Fibroblast of peridontal ligament (primary cell): ENCODE measurements at regions not wholly inside any gene's neighbourhood (a gene's known extent, or its start where the extent isn't known, plus 50 kb on each side); places are given as distances from the start of the nearest gene placed in this dataset.
A peak's percentile ranks its signal among the peaks of the same experiment; 100 is the strongest.
"Not testable (repeated sequence)": the region's sequence is repeated elsewhere in the genome, so short reads cannot be mapped to it uniquely, and the experiment has no call there.

Experiments
- DNase-seq: peaks from one replicate; pipeline ENCODE4 v3.0.0-alpha.2; 2010; ENCODE audit errors: extremely low read depth

DNA sequence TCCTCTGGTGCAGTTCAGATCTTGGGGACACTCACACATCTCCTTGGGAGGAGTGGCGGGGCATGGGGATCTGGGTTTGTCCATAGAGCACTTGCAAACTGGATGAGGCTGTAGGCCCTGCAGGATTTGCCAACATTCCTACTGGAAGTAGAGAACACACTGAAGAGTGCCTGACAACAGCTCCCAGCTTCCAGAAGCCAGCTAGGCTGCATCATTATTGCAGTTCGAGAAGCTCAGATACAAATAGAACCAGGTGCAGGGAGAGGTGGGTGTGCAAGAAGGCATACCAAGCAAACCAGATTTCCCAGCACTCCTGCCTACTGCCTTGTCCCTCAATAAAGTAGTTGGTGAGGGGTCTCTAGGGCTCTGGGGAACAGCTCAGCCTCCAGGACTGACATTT is 52.5 kb downstream of the RHOB start:
- DNase-seq = no peak

DNA sequence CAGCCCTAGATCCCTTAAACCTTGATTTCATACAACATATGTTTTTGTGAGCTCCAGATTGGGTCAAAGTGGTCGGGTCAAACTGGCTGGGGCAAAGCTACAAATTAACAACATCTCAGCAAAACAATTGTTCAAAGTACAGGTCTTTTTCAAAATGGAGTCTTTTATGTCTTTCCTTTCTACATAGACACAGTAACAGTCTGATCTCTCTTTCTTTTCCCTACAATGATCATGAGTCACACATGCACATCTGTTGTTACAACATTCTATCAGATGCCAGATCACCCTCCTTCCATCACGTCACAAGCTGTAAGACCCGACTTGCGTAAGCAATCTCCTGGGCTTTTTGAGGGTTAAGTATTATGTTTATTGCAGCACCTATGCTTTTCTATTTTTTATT is 55.1 kb downstream of the RHOB start:
- peak; percentile 99 for DNase-seq

DNA sequence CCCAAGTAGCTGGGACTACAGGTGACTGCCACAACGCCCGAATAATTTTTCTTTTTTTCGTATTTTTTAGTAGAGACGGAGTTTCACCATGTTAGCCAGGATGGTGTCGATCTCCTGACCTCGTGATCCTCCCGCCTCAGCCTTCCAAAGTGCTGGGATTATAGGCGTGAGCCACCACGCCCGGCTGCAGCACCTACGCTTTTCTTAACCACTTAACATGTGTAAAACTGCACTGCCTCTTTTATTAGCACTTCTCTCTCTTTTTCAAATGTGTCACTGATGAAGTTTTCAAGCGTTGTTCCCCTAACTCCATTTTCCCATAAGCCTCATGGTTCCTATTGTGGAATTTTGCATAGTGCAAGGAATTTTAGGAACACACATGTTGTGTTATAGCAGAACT is 55.6 kb downstream of the RHOB start:
- not testable (repeated sequence) for DNase-seq

DNA sequence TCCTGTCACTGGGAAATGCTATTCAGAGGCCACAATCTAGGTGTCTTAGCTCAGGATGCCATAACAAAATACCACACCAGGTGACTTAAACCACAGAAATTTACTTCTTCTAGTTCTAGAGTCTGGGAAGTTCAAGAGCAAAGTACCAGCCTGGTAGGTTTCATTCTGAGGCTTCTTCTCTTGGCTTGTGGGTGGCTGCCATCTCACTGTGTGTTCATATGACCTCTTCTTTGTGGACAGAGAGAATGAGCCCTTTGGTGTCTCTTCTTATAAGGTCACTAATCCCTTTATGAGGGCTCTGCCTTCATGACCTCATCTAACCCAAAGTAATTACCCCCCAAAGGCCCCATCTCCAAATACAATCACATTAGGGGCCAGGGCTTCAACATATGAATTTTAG is 57.3 kb downstream of the RHOB start:
- DNase-seq = no peak

DNA sequence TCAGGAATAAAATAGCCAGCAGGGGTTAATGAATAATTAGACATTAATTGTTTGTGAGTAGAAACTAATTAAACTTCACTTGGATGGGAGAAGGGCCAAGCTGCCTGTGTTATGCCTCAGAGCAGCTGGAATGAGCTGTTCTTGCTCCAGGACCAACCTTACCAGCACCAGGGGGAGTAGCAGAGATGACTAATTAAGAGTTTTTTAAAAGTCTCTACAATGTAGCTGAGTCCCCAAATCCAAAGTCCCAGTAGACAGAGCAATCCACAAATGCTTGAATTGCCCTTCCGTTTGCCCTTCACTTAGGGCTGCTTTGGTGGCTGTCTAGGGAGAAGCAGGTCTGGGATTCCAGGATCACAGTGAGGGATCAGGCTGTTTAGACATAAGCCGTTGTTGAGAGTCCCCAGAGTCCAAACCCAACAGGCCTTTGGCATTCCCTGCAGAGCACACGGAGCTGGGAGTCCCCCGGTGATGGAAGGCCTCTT is 59.4 kb downstream of the RHOB start:
- peak; percentile 58 for DNase-seq

DNA sequence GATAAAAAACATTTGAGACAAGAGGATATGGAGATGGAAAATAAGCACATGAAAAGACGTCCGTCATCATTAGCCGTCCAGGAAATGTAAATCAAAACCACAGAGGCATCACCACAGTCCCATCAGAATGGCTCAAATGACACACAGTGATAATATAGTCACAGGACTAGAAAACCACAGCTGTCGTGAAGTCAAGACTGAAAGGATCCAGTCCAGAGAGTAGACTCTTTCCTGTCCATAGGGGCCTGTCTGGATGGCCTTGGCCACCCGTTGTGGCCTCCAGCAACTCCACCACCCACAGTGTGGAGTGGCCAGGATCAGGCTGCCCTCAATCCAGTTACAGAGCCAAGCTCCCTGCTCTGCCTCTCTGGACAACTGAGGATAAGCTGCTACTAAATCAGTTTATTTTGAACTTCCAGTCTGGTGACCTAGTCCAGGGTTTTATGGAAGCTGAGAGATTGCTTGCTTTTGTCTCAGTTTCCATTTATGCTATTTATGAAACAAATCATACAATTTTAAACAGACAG is 60.4 kb downstream of the RHOB start:
- DNase-seq = no peak

DNA sequence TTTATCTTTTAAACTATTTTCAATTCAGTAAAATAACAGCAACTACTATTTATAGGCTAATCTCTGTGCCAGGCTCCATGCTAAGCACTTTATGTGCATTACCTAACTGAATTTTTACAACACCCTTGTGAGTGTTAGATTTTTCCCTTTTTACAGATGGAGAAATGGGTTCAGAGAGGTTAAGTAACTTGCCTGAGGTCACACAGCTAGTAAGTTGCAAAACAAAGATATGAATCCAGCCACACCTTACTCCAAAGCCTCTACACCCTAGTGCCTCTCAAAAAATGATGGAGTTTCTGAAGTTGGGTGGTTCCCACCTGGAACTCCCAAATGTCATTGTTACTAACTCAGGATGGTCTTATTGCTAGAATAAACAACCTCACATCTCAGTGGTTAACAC is 60.8 kb downstream of the RHOB start:
- DNase-seq = no peak

DNA sequence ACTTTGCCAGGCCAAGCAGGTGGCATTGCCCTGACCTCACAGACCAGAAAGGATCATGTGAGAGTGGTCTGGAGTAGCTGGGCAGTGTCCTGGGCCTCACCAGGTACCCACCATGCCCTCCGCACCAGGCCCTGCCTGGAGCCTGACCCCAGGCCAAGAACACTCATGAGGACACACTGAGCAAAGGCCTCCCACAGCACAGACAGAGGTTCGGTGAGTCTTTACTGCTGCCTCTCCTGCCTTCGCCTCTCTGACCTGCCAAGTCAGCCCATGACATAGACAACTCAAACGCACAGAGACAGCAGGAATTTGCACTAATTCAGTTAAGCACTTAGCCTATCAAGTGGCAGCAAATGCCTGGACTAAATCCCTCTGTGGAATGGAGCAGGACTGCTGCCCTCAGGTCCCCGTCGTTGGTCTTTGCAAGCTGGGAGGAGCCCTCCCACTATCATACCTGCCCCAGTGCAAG is 62.5 kb downstream of the RHOB start:
- no peak for DNase-seq

DNA sequence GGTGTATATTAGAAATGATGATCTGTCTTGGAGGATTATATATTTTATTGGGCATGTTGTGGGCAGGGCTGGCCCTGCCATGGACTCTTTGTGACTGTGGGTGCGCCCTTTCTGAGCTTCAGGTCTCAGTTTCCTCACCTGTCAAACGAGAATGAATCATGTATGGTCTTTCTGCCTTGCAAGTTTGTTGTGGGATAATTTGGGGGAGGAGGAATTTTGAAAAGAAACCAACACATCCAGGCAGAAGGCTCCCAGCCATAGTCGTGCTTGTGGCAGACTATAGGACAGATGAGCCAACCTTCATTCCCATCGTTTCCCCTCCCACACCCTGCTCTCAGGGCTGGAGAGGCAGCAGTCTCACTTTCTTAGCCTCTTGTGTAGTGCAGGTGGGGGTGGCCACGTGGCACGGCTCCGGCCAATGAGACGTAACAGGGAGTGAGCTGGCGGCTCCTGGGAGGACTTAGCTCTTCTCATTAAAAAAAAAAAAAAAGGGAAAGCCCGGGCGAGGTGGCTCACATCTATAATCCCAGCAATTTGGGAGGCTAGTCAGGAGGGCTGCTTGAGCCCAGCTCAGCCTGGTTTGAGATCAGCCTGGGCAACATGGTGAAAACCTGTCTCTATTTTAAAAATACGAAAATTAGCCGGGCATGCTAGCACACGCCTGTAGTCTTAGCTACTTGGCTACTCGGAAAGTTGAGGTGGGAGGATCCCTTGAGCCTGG is 63.1 kb downstream of the RHOB start:
- DNase-seq = no peak

DNA sequence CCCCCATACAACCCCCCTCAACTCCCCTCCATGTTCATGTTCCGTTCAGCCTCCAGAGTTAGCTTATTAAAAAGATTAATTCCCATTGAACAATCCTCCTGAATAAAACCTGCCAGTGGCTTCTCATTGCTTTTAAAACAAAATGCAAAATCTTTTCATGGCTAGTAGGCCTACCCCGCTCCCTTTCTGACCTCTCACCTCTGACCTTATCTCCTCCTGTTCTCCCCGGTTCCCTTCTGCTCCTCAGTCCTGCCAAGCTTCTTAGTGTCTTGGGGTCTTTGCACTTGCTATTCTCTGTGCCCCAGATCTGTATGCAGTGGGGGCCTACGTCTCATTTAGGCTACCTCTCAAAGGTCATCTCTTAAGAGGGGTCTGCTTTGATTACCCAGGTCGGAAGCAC is 64.3 kb downstream of the RHOB start:
- DNase-seq = no peak

DNA sequence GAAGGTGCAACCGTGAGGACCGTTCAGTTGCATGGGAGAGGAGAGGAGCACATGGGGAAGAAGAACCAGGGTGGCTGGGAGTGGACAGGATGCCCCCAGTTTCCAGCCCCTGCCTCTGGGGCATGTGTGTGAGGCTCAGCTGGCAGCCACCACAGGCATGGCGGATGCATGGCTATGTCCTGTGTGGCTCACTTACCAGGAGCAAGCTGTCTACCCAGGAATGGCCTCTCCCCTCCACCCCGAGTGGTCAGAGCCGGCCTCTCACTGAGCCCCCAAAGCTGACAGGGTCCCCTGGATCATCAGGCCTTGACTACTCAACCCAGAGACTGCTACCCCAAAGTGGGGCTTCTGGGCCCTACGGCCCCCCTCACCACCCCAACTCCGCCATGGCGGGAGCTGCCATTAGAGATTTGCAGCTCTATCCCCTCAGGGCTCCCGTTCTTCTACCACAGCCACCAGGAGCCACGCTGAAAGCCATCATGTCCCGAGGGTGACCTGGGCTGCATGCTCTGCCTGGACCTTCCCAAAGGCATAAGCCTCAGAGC is 65.3 kb downstream of the RHOB start:
- no peak for DNase-seq

DNA sequence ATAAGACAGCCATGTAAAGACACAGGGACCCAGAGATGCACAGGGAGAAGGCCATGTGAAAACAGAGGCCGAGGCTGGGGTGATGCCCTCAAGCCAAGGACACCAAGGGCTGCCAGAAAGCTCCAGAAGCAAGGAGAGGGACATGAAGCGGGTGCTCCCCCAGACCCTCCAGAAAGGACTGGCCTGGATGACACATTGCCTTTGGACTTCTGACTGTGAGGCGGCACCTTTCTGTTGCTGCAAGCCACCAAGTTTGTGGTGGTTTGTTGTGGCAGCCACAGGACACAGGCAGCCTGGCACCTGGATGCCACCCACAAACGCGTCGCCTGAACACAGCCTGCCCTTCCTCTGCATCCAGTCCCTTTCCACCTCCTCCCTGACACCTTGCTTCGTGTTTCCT is 67.1 kb downstream of the RHOB start:
- no peak for DNase-seq

DNA sequence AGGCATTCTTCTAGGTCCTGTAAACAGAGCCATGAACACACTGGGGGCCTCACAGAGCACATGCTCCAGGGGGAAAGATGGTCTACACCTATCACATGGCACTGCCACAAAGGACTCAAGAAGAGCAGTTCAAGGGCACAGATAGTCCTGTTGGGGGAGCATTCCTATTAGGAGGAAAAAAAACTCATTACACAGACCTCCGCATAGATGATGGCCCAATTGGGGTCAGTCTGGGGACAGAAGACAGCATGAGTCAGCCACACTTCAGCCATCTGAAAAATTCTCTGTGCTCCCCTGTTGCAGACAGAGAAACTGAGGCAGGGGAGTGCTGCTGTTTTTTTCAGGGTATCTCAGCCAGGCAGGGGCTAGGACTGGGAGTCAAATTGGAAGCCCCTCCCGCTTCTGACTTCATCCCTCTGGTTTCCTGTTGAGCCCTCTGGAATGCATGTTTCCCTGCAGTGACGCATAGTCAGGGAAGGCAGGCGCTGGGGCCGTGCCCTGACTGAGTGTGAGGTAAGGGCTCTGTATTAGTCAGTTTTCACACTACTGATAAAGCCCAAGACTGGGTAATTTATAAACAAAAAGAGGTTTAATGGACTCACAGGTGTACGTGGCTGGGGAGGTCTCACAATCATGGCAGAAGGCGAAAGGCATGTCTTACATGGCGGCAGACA is 67.9 kb downstream of the RHOB start:
- peak; percentile 93 for DNase-seq

DNA sequence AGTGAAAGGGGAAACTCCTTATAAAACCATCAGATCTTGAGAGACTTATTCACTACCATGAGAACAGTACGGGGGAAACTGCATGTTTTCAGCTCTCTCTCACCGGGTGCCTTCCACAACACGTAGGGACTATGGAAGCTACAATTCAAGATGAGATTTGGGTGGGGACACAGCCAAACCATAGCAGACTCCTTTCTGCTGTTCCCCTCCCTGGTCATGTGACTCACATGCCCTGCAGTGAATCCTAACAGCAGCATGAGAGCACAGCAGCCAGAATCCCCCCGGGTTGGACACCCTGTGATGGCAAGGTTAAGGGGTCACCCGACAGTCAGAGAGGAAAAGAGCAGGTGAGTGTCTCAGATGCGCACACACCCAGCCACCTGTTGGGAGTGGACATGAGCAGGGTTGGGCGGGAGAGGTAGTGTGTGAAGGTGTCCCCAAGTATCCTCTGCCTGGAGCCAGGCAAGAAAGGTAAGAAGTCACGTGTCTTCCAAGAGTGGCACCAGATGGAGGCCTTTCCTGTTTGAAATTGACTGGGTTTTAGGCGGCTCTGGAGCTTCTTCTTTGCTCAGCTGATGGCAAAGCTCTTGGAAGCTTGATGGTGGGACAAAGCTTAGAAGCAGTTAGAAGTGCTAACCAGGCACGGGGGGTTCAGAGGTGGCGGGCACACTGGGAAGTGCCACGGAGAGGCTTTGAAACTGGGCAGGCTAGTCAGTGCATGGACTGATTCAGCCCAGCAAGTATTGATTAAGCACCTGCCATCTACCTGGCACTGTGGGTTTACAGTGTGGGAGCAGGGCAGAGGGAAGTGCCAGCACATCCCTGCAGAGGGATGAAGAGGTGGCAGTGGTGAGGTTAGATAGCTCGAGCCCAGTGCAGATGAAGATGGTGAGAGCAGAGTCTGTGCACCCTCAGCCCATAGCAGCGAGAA is 68.7 kb downstream of the RHOB start:
- DNase-seq = no peak

DNA sequence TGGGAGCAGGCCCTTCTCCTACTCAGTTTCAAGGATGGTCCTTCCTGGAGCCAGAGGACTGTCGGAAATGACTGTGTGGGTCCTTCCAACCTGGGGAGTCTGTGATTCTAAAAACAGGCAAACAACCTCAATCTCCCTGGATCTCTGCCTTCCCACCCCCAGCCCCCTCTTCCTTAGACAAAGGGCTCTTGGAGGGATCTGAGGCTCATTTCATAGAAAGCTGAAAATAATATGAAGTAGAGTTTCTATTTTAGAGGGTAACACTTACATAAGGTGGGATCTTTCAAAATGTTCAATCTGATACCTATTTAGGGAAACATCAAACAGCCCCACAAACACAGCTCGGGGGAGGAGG is 69.4 kb downstream of the RHOB start:
- no peak for DNase-seq

DNA sequence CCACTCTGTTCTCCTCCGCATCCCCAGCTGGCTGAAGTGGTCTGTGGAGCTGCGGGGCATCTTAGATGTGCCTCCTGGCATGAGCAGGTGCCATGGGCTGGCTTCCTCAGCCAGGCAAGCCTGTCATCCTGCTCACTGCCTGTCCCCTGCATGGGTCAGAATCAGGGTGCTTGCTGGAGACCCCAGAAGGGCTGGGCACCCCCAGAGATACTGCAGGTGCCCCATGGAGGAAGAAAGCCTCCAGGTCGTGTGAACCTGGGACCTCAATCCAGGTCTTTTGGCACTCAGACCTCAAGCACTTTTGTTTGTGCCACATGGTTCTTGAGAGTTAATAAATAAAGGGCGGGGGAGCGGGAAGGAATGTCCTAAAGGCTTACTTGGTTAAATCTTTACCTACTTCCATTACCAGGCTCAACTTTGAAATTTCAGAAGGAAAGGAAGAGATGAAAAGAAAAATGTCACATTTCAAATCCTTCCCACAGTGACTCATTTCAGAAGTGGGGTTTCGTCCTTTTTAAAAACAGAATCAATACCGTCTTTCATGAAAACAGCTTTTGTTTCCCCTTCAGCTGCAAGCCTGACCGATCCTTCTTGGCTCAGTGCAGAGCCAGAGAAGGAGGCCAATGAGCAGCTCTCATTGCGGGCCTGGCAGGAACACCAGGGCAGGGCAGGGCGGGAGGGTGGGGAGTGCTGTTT is 69.9 kb downstream of the RHOB start:
- peak; percentile 33 for DNase-seq

DNA sequence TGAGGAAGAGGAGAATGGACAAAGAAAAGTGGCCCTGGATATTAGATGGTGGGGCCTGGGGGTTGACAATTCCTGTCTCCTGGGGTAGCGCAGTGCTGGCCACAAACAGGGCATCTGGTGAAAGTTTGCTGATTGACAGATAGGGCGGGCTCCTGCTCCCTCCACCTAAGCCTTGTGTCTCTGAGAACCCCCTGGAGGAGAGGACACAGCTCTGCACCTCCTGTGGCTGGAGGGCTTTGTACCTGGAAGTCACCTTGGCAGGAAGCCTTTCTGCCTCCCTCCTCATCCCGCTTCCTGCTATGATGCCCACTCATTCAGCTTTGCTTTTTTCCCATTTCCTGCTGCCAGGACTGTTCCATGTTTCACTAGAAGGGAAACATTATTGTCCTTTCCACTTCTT is 72.4 kb downstream of the RHOB start:
- DNase-seq = no peak

DNA sequence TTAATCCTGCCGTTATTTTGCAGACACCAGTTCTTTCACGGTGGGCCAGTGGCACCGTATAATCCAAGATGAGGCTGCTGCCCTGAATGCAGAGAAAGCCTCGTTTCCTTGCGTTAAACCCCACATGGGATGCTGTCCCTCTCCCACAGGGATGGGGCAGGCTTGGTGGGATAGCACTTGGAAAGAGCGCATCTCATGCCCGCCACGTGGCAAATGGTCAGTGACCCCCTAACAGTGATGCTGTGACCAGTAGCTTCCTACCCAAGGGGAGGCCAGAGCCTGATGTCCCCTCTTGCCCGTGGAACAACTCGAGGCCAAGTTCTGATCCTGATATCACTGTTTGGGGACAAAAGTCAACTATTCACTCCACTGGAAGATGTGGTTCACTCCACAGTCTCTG is 73.3 kb downstream of the RHOB start:
- DNase-seq = no peak

DNA sequence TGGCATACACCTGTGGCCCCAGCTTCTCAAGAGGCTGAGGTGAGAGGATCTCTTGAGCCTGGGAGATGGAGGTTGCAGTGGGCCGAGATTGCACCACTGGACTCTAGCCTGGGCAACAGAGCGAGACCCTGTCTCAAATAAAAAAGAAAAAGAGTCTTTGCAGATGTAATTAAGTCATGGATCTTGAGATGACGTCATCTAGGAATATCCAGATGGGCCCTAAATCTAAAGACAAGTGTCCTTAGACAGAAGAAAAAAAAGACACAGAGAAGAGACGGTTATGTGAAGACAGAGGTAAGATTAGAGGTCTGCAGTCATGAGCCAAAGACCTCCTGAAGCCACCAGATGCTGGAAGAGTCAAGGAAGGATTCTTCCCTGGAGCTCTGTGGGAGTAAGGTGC is 74.3 kb downstream of the RHOB start:
- DNase-seq = no peak

DNA sequence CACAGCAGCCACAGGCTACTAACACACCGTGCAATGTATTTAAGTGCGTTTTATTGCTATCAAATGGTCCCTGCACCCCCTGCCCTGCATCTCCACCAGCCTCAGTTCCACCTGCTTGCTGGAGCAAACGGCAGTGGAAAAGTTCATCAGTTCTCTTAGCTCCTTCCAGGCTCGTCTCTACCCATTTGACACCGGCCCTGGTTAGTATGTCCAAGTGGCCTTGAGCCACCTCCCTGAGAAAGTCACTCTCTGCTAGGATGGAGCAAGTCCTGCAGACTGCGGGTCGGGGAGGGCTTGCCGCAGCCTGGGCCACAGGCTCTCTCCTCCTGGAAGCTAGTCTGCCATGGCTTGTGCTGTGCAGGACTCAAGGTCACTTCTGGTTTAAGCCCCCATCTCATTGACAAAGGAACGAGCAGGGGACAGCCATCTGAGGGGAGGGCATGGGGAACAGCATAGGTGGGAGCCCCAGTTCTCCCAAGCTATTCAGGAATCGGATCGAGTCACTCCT is 74.9 kb downstream of the RHOB start:
- no peak for DNase-seq
